ENCODE measurements at regions not wholly inside any gene's neighbourhood (a gene's known extent, or its start where the extent isn't known, plus 50 kb on each side); places are given as distances from the start of the nearest gene placed in this dataset.

DNA sequence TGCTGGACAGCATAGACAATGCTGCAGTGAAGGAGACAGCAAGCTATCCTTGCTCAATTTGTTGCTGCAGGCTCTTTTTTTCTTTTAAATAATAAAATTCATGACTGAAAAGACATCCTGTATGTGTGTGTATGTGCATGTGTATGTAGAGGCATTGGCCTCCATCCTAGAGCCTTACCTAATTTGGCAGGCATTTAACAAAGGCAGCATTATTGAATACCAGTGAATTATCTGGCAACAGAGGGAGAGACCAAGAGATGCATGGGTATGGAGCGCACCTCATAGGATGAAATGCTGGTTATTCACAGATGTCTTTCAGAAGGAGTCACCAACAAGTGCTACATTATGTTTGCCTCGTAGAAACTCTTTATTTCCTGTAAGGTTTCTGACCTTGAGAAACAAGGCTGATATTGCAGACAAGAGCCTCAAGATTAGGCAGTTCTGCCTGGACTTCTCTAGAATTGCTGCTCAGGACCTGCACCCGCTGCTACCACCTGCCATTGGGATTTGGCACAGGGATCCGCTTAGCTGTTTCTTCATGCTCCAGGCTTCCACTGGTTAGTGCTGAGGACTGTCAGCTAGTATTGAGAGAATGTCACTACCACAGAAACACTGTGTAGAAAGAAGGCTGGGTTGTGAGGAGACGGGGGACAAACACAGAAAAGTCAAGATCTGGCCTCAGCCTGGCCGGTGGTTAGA is 247.7 kb upstream of the RFX3 start:
- no peak for DNase-seq (ENCODE audit: low spot score in 2 of 2)
- Mint-ChIP-seq H3K9me3 (no peaks in the 10 kb centered on the region), H3K36me3 (no peaks in the 10 kb centered on the region), H3K27ac (no peak overlapping the region)
- no peak for ATAC-seq

DNA sequence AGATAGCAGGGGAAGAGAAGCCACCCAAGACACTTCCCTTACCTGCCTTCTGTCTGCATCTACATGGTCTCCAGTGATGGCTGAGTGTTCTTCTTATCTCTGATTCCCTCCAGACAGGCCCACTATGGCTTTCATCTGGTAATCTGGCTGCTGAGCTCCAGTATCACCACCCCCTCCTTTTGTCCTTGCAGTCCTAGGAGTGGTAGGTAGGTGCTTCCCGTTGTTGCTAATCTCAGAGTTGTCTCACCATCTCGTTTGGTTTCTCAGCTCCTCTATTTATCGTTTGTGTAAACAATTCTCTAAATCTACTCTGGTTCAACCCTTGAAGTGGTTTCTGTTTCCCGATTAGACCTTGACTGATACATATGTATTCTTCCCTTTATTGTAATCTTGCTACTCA is 243.8 kb upstream of the RFX3 start:
- no peaks in the 10 kb centered on the region for H3K36me3 Mint-ChIP-seq
- DNase-seq (ENCODE audit: low spot score in 2 of 2) (no peak), ATAC-seq (no peak)
- H3K27ac Mint-ChIP-seq = no peak overlapping the region
- peaks cover 0 to 4% of the 10 kb centered on the region in 2 donors for H3K9me3 Mint-ChIP-seq

DNA sequence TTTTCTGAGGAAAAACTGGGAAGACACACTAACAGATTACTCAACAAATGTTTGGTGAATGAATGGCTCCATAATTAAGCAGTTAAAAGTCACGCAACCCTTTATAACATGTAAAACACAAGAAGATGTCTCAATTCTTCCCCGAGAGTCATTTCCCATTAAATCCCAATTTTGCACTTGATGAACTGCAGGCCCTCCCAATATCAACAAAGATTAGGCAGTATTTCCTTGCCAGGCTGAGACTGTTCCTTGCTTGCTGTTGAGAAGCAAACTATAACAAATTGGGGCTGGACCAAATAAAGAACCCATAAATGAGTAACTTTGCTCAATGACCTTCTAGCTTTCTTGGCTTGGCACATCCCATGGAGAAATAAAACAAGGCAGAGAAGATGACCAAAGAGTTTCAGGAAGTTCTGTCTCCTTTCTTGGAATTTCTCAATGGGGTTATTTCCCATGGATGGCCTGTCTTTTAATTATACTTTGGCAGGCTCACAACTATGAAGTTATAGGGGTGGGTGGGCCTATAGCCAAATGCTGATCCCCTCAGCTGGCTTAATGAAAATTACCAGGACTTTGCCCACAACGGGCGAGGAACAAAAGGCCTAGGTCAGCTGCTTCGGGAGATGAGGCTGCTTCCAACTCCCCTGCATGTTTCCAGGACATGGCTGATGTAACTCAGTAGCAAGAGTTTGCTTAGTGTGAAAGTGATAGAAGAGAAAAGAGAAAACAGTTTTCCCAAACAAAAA is 243.1 kb upstream of the RFX3 start:
- ATAC-seq (no peak), DNase-seq (ENCODE audit: low spot score in 2 of 2) (no peak)
- Mint-ChIP-seq H3K36me3 (no peaks in the 10 kb centered on the region), H3K9me3 (peaks cover 0 to 4% of the 10 kb centered on the region in 2 donors), H3K27ac (no peak overlapping the region)

GRCh38 chr9:3768286-3768685 is 242.5 kb upstream of the RFX3 start:
- ATAC-seq (no peak), DNase-seq (ENCODE audit: low spot score in 2 of 2) (no peak)
- Mint-ChIP-seq H3K36me3 (no peaks in the 10 kb centered on the region), H3K9me3 (peaks cover 0 to 4% of the 10 kb centered on the region in 2 donors), H3K27ac (no peak overlapping the region)

DNA sequence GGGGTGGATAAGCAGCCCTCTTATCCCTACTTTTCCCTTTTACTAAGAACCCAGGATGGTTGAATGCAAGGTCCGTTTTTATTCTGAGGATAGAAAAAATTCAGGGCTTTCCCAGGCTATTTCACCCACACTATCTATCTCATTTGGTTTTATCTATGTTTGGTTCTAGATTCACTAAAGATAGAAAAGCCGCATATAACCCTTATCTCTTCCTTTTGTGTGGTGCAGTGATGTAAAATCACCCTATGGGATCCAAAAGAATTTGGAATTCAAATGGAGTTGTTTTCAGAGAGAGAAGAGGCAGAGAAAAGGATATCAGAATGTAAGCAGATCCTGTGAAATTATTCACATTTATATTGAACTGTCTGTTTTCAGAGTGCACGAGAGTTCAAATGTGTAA is 236.3 kb upstream of the RFX3 start:
- DNase-seq (ENCODE audit: low spot score in 2 of 2) (no peak), ATAC-seq (no peak)
- H3K36me3 Mint-ChIP-seq = no peaks in the 10 kb centered on the region
- no peak overlapping the region for H3K27ac Mint-ChIP-seq
- peaks cover 0 to 4% of the 10 kb centered on the region in 2 donors for H3K9me3 Mint-ChIP-seq

DNA sequence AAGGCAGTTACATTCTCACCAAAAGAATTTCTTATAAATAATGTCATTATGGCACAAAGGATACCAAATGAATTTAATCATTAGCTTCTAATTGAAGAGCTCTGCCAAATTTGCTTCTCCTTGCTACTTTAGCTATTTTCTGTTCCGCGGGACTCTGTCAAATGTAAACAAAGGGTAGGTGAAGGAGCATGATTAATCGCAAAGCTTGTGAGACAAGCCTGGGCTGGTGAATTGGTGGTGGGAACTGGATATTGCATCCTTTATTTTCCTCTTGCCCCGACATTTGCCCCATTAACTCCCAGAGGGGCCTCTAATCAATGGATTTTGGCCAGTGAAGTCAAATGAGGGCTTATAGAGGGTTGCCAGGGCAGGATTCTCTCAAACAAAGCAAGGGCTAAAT is 234.2 kb upstream of the RFX3 start:
- no peak for DNase-seq (ENCODE audit: low spot score in 2 of 2)
- Mint-ChIP-seq H3K27ac (no peak overlapping the region), H3K9me3 (no peaks in the 10 kb centered on the region), H3K36me3 (no peaks in the 10 kb centered on the region)
- ATAC-seq = no peak

DNA sequence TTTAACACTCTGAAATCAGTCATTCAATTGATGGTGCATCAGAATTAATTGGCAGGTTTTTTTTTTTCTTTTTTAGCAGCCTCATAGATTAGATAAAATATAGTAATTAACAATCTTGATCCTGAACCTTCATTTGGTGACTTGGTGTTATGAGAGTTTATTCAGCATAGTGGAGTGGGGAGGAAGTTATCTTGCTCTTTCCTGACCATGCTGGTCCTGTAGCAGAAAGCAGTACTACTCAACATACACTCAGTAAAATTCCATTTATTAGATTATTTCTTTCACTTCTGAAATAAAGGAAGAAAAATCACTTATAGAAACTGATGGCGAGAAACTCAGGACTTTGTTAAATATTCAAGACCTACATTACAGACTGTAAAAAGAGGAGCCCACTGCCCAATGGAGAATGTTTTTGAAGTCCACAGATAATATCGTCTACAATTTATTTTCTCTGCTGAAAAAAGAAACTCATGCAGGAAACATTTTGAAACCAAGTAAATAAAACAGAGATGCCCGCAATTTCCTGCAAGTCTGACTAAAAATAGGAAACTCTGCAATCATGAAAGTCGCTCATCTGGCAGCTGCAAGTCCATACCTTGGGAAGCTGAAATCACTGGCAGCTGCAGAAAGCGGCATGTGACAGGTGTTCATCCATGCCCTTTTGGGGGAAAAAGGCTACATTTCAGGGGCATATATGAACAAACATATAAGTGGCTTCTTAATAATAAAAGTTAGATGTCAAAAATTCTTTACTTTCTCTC is 233.2 kb upstream of the RFX3 start:
- DNase-seq (ENCODE audit: low spot score in 2 of 2) (peak in 1 of 2 donors; percentile 29), ATAC-seq (peak in 1 of 2 donors; percentile 92)
- H3K27ac Mint-ChIP-seq = no peak overlapping the region
- no peaks in the 10 kb centered on the region for H3K36me3 Mint-ChIP-seq
- H3K9me3 Mint-ChIP-seq = no peaks in the 10 kb centered on the region

- no peaks in the 10 kb centered on the region for H3K9me3 Mint-ChIP-seq
Measured at GRCh38 chr9:3756071-3756470, 230.3 kb upstream of the RFX3 start.

DNA sequence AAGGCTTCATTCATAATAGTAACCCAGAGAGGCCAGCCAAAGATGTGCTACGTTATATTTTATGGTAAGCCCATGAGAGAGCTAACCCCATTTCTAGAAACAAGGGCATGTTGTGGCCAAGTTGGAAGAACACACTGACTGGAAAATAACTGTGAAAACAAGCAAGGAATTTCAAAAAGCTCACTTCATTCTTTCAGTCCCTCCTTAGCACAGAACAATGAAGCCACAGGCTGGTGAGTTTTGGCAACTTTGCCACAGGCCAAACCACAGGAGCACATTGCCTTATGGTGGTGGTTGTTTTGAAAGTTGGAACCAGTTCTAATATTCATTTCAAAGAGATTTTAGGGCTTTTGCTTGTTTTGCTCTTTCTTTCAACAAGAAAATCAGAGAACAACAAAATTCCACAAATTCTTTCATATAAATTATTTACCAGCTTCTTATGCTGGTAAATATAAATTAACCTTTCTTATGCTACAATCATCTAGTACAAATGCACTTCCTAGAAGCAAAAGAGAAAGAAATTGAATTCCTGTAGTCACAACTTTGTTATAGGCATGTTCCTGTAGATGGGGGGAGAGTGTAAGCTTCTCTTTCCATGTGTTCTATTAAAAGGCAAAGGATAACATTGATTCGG is 225.4 kb upstream of the RFX3 start:
- H3K36me3 Mint-ChIP-seq = peaks cover 0 to 1% of the 10 kb centered on the region in 2 donors
- no peak for DNase-seq (ENCODE audit: low spot score in 2 of 2)
- no peak overlapping the region for H3K27ac Mint-ChIP-seq
- H3K9me3 Mint-ChIP-seq = peaks cover 0 to 9% of the 10 kb centered on the region in 2 donors
- ATAC-seq = no peak

More at GRCh38 chr9:3756071-3756470, 230.3 kb upstream of the RFX3 start:
- H3K36me3 Mint-ChIP-seq = no peaks in the 10 kb centered on the region
- DNase-seq (ENCODE audit: low spot score in 2 of 2) (no peak), ATAC-seq (no peak)
- no peak overlapping the region for H3K27ac Mint-ChIP-seq

DNA sequence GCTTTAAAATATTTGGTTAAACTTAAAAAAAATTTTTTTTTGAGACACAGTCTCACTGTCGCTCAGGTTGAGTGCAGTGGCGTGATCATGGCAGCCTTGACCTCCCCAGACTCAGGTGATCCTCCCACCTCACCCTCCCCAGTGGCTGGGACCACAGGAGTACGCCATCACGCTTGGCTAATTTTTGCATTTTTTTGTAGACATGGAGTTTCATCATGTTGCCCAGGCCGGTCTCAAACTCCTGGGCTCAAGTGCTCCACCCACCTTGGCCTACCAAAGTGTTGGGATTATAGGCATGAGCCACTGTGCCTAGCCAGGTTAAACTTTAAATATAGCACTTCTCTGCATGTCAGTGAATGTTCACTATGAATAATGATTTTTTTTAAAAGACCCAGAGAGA is 224.5 kb upstream of the RFX3 start:
- peaks cover 0 to 5% of the 10 kb centered on the region in 2 donors for H3K36me3 Mint-ChIP-seq

GRCh38 chr9:3746296-3747275 is 220.8 kb upstream of the RFX3 start:
- ATAC-seq = peak; percentile 99 to 100
- peaks cover 0 to 14% of the 10 kb centered on the region in 2 donors for H3K9me3 Mint-ChIP-seq
- DNase-seq (ENCODE audit: low spot score in 2 of 2) = peak in 1 of 2 donors; percentile 39
- peak overlapping the region; percentile 80 to 84 for H3K27ac Mint-ChIP-seq
- H3K36me3 Mint-ChIP-seq = peaks cover 0 to 5% of the 10 kb centered on the region in 2 donors

More for the DNA sequence above, 224.5 kb upstream of the RFX3 start:
- DNase-seq (ENCODE audit: low spot score in 2 of 2) = no peak
- no peak overlapping the region for H3K27ac Mint-ChIP-seq
- no peak for ATAC-seq
- peaks cover 0 to 14% of the 10 kb centered on the region in 2 donors for H3K9me3 Mint-ChIP-seq

- H3K27ac Mint-ChIP-seq = no peak overlapping the region
- ATAC-seq (no peak), DNase-seq (ENCODE audit: low spot score in 2 of 2) (no peak)
- peaks cover 0 to 8% of the 10 kb centered on the region in 2 donors for H3K9me3 Mint-ChIP-seq
- peaks cover 0 to 5% of the 10 kb centered on the region in 2 donors for H3K36me3 Mint-ChIP-seq
Measured at GRCh38 chr9:3743901-3744413, 218.2 kb upstream of the RFX3 start.

- ATAC-seq (no peak), DNase-seq (ENCODE audit: low spot score in 2 of 2) (no peak)
- Mint-ChIP-seq H3K27ac (no peak overlapping the region), H3K9me3 (peaks cover 0 to 5% of the 10 kb centered on the region in 2 donors), H3K36me3 (peaks cover 0 to 5% of the 10 kb centered on the region in 2 donors)
Measured at GRCh38 chr9:3742586-3742985, 216.8 kb upstream of the RFX3 start.

GRCh38 chr9:3741729-3742128 is 215.9 kb upstream of the RFX3 start:
- ATAC-seq = no peak
- H3K9me3 Mint-ChIP-seq = peaks cover 0 to 5% of the 10 kb centered on the region in 2 donors
- H3K27ac Mint-ChIP-seq = no peak overlapping the region
- DNase-seq (ENCODE audit: low spot score in 2 of 2) = no peak
- peaks cover 0 to 5% of the 10 kb centered on the region in 2 donors for H3K36me3 Mint-ChIP-seq

GRCh38 chr9:3740690-3741419 is 215.1 kb upstream of the RFX3 start:
- Mint-ChIP-seq H3K9me3 (peaks cover 0 to under 1% of the 10 kb centered on the region in 2 donors), H3K27ac (no peak overlapping the region), H3K36me3 (peaks cover 0 to under 1% of the 10 kb centered on the region in 2 donors)
- ATAC-seq (no peak), DNase-seq (ENCODE audit: low spot score in 2 of 2) (no peak)

All from activated naive CD4-positive, alpha-beta T cell treated with anti-CD3 and anti-CD28 coated beads, Interleukin-2, amount 50 U/mL, for 72 hours (primary cell).